ENCODE measurements at regions not wholly inside any gene's neighbourhood (a gene's known extent, or its start where the extent isn't known, plus 50 kb on each side); places are given as distances from the start of the nearest gene placed in this dataset.

DNA sequence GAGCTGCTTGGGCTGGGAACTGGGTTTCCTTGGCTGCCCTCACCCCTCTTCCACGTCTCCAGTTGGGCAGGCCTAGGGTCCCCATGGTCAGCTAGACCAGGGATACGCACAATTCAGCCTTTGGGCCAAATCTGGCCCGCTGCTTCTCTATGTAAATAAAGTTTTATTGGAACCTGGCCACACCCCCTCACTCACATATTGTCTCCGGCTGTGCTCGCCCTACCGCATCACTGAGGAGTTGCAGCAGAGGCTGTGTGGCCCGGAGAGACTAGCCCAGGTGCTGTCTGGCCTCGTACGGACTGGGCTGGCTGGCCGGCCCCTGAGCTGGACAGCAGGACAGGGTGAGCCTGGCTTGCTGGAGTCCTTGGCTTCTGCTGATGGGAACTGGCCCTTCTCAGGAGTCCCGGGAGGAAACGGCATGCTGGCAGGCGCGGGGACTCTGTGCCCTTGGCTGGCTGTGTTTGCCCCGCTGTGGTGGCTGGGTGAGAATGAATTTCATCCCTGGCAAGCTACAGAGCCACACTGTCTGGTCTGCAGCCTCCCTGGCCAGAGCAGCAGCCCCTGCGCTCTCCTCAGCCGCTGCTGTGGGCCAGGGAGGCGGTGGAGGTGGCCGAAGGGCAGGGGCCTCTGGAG is 82.0 kb downstream of the ENGASE start:
- TF ChIP-seq, protein P1, sequence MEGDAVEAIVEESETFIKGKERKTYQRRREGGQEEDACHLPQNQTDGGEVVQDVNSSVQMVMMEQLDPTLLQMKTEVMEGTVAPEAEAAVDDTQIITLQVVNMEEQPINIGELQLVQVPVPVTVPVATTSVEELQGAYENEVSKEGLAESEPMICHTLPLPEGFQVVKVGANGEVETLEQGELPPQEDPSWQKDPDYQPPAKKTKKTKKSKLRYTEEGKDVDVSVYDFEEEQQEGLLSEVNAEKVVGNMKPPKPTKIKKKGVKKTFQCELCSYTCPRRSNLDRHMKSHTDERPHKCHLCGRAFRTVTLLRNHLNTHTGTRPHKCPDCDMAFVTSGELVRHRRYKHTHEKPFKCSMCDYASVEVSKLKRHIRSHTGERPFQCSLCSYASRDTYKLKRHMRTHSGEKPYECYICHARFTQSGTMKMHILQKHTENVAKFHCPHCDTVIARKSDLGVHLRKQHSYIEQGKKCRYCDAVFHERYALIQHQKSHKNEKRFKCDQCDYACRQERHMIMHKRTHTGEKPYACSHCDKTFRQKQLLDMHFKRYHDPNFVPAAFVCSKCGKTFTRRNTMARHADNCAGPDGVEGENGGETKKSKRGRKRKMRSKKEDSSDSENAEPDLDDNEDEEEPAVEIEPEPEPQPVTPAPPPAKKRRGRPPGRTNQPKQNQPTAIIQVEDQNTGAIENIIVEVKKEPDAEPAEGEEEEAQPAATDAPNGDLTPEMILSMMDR (conservative IDR thresholded peaks at IDR 0.05; ENCODE audit: low read depth, low read length) = no peak
- TF ChIP-seq EZH2 (IDR thresholded peaks at IDR 0.05; ENCODE audit: low read length, unreplicated experiment) = no peak
